VCaP (cell line): ENCODE measurements at regions not wholly inside any gene's neighbourhood (a gene's known extent, or its start where the extent isn't known, plus 50 kb on each side); places are given as distances from the start of the nearest gene placed in this dataset.

Experiments used
- H3K27ac ChIP-seq: fragments of 450-650 bp; 2 replicates; pipeline ENCODE4 v1.5.1; 2017
- CTCF ChIP-seq: fragments of 450-650 bp; conservative IDR thresholded peaks from 2 replicates; pipeline ENCODE4 v1.5.1; 2017; ENCODE audit warnings: mild to moderate bottlenecking, moderate library complexity

- no peak for TF ChIP-seq CTCF
- no peak overlapping the region for H3K27ac ChIP-seq
Measured at GRCh38 chr3:28791713-28792255, 443.2 kb upstream of the AZI2 start.

GRCh38 chr3:28792604-28793003 lies 444.0 kb upstream of the AZI2 start:
- TF ChIP-seq CTCF, result no peak

GRCh38 chr3:28799084-28799483 lies 450.5 kb upstream of the AZI2 start:
- TF ChIP-seq CTCF, result no peak

More at GRCh38 chr3:28792604-28793003, 444.0 kb upstream of the AZI2 start:
- H3K27ac ChIP-seq, result no peak overlapping the region

GRCh38 chr3:28800203-28800602 lies 451.6 kb upstream of the AZI2 start:
- no peak for TF ChIP-seq CTCF
- no peak overlapping the region for H3K27ac ChIP-seq

More at GRCh38 chr3:28799084-28799483, 450.5 kb upstream of the AZI2 start:
- H3K27ac ChIP-seq, result no peak overlapping the region

GRCh38 chr3:28808068-28808467 lies 459.4 kb upstream of the AZI2 start:
- H3K27ac ChIP-seq, result no peak overlapping the region
- TF ChIP-seq CTCF, result no peak

GRCh38 chr3:28816017-28816416 lies 464.9 kb upstream of the RBMS3 start:
- H3K27ac ChIP-seq, result no peak overlapping the region
- no peak for TF ChIP-seq CTCF

GRCh38 chr3:28824316-28824715 lies 456.6 kb upstream of the RBMS3 start:
- H3K27ac ChIP-seq, result no peak overlapping the region
- no peak for TF ChIP-seq CTCF
